ENCODE measurements at regions not wholly inside any gene's neighbourhood (a gene's known extent, or its start where the extent isn't known, plus 50 kb on each side); places are given as distances from the start of the nearest gene placed in this dataset.
A peak's percentile ranks its signal among the peaks of the same experiment; 100 is the strongest.

DNA sequence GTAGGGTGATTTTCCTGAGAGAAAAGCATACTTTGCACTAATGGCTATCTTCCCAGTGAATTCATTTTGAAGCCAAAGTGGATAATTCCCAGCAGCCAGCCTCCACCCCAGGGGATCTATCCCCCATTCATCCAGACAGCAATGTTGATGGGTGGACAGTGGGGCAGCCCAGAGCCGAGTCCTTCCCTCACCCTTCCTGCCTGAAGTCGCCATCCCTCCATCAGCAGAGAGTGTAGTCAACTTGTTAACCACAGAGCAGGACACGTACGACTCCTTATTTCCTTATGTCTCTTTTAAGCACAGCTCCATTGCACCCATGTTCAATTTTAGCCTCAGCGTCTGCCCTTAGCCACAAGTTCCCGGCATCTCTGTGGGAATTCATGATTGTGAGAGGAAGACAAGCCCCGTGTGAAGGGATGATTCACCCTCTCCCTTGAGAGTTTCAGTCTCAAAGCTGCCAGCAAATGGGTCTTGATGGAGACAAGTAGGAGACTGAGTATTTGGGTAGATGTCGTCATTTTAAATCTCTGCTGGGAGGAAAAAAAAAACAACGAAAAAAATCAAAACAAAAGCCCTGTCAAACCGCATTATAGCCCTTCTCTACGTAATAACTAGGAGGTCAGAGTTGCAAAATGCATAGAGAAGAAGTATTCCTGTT lies 58.3 kb upstream of the MEDAG start:
- Mint-ChIP-seq H3K36me3 (no peaks in the 10 kb centered on the region), H3K27ac (peak overlapping the region; percentile 39), H3K9me3 (no peaks in the 10 kb centered on the region), H3K27me3 (peaks cover 9% of the 10 kb centered on the region), H3K4me3 (no peak overlapping the region), H3K4me1 (ENCODE audit: low read depth) (peaks cover 23% of the 10 kb centered on the region)
- peak; percentile 64 for DNase-seq
- intact Hi-C loops (cut with micrococcal nuclease): loop anchor here (1.0 to 2.0 kb wide), 3 partner anchors 15 to 198 kb away; no protein-coding TSS in a partner anchor
- POLR2A ChIA-PET: interaction anchor here (1.6 kb wide), 1 partner anchor 39 kb away, joined by 3 read pairs; no protein-coding TSS in a partner anchor
- CTCF ChIA-PET: interaction anchor here (0.7 to 1.7 kb wide), 3 partner anchors 17 to 352 kb away, joined by 3 to 5 read pairs (median 4); partner anchors contain the start of gene B3GLCT

- Mint-ChIP-seq H3K4me1 (ENCODE audit: low read depth) (peaks cover 23% of the 10 kb centered on the region), H3K4me3 (no peak overlapping the region), H3K27ac (peak overlapping the region; percentile 39), H3K36me3 (no peaks in the 10 kb centered on the region), H3K27me3 (peaks cover 9% of the 10 kb centered on the region), H3K9me3 (no peaks in the 10 kb centered on the region)
- intact Hi-C loops (cut with micrococcal nuclease): loop anchor here (1.0 kb wide), 2 partner anchors 108 to 197 kb away; no protein-coding TSS in a partner anchor
- no peak for DNase-seq
- POLR2A ChIA-PET: no interaction called here
- CTCF ChIA-PET: interaction anchor here (0.7 to 4.2 kb wide), 5 partner anchors 18 to 351 kb away, joined by 3 to 21 read pairs (median 3); partner anchors contain the start of gene B3GLCT
These were observed 57.6 kb upstream of the MEDAG start for GRCh38 chr13:30848332-30849027.

DNA sequence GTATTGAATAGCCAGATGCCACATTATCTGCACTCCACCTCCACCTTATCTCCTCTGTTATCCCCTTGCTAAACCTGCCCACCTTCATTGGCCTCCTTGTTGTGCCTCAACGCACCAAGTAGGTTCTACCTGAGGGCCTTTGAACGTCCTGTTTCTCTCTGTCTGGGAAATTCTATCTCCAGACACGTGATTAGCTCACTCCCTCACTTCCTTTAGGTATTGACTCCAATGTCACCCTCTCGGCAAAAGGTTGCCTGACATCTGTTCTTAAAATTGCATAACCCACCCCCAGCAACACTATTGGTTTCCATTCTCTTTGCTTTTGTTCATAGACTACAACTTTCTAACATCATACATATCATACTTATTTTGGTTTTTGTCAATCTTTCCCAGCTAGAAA lies 56.5 kb upstream of the MEDAG start:
- Mint-ChIP-seq H3K4me1 (ENCODE audit: low read depth) (peaks cover 23% of the 10 kb centered on the region), H3K4me3 (no peak overlapping the region), H3K36me3 (no peaks in the 10 kb centered on the region), H3K9me3 (no peaks in the 10 kb centered on the region), H3K27me3 (peaks cover 9% of the 10 kb centered on the region), H3K27ac (no peak overlapping the region)
- intact Hi-C loops (cut with micrococcal nuclease): no loop called here
- no peak for DNase-seq
- CTCF ChIA-PET: interaction anchor here (1.1 to 4.2 kb wide), 3 partner anchors 17 to 195 kb away, joined by 3 to 21 read pairs (median 3); no protein-coding TSS in a partner anchor
- POLR2A ChIA-PET: no interaction called here

DNA sequence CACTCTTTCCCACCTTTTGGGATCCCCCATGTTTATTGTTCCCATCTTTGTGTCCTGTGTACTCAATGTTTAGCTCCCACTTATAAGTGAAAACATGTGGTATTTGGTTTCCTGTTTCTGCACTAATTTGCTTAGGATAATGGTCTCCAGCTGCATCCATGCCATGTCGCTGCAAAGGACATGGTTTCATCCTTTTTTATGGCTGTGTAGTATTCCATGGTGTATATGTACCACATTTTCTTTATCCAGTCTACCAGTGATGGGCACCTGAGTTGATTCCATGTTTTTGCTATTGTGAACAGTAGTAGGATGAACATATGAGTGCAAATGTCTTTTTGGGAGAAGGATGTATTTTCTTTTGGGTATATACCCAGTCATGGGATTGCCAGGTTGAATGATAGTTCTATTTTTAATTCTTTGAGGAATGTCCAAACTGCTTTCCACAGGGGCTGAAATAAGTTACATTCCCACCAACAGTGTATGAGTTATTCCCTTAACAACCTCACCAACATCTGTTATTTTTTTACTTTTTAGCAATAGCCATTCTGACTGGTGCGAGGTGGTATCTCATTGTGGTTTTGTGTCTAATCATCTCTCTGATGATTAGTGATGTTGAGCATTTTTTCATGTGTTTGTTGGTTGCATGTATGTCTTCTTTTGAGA lies 55.7 kb upstream of the MEDAG start:
- H3K36me3 Mint-ChIP-seq: no peaks in the 10 kb centered on the region
- ChIA-PET POLR2A (no interaction called here), CTCF (interaction anchor here (1.2 to 4.2 kb wide), 2 partner anchors 16 to 195 kb away, joined by 3 to 21 read pairs; no protein-coding TSS in a partner anchor)
- no peak for DNase-seq
- H3K9me3 Mint-ChIP-seq: no peaks in the 10 kb centered on the region
- peaks cover 23% of the 10 kb centered on the region for H3K4me1 Mint-ChIP-seq (ENCODE audit: low read depth)
- H3K4me3 Mint-ChIP-seq: no peak overlapping the region
- intact Hi-C loops (cut with micrococcal nuclease): no loop called here
- H3K27me3 Mint-ChIP-seq: peaks cover 9% of the 10 kb centered on the region
- no peak overlapping the region for H3K27ac Mint-ChIP-seq

- Mint-ChIP-seq H3K27me3 (peaks cover 9% of the 10 kb centered on the region), H3K27ac (no peak overlapping the region), H3K36me3 (no peaks in the 10 kb centered on the region), H3K9me3 (no peaks in the 10 kb centered on the region), H3K4me1 (ENCODE audit: low read depth) (peaks cover 21% of the 10 kb centered on the region), H3K4me3 (no peak overlapping the region)
- intact Hi-C loops (cut with micrococcal nuclease): no loop called here
- POLR2A ChIA-PET: no interaction called here
- CTCF ChIA-PET: interaction anchor here (4.2 kb wide), 1 partner anchor 15 kb away, joined by 21 read pairs; no protein-coding TSS in a partner anchor
- DNase-seq: no peak
These were observed 55.2 kb upstream of the MEDAG start for GRCh38 chr13:30850867-30851211.

DNA sequence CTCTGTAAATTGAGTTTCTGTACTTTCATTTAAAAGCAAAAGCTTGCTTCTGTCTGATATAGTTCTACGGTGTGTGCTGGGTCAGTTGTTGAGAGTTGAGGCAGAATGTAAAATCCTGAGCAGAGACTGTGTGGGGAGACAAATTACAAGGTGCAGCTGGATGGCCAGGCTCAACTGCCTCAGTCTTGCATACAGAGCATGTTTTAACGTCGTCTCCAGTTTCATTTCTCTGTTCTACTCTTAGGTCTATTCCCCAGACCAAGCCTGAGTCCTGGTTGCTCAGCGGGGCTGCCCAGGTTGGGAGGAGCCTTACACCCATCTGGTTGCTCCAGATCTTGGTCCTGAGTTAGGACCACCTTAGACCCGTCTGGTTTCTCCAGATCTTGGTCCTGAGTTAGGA lies 54.4 kb upstream of the MEDAG start:
- no peak for DNase-seq
- ChIA-PET CTCF (interaction anchor here (4.2 kb wide), 1 partner anchor 15 kb away, joined by 21 read pairs; no protein-coding TSS in a partner anchor), POLR2A (no interaction called here)
- intact Hi-C loops (cut with micrococcal nuclease): no loop called here
- Mint-ChIP-seq H3K4me1 (ENCODE audit: low read depth) (peaks cover 17% of the 10 kb centered on the region), H3K4me3 (no peak overlapping the region), H3K36me3 (no peaks in the 10 kb centered on the region), H3K27me3 (peaks cover 9% of the 10 kb centered on the region), H3K9me3 (no peaks in the 10 kb centered on the region), H3K27ac (no peak overlapping the region)

GRCh38 chr13:30855569-30855968 lies 50.5 kb upstream of the MEDAG start:
- no peaks in the 10 kb centered on the region for H3K4me1 Mint-ChIP-seq (ENCODE audit: low read depth)
- no peak for DNase-seq
- peaks cover 5% of the 10 kb centered on the region for H3K27me3 Mint-ChIP-seq
- no peak overlapping the region for H3K27ac Mint-ChIP-seq
- ChIA-PET POLR2A (no interaction called here), CTCF (interaction anchor here (0.5 to 3.8 kb wide), 2 partner anchors 10 to 37 kb away, joined by 5 to 29 read pairs; no protein-coding TSS in a partner anchor)
- H3K9me3 Mint-ChIP-seq: no peaks in the 10 kb centered on the region
- H3K36me3 Mint-ChIP-seq: no peaks in the 10 kb centered on the region
- H3K4me3 Mint-ChIP-seq: no peak overlapping the region
- intact Hi-C loops (cut with micrococcal nuclease): no loop called here

GRCh38 chr13:30856005-30856790 lies 49.9 kb upstream of the MEDAG start:
- POLR2A ChIA-PET: no interaction called here
- H3K36me3 Mint-ChIP-seq: no peaks in the 10 kb centered on the region
- no peak overlapping the region for H3K4me3 Mint-ChIP-seq
- DNase-seq: no peak
- H3K27ac Mint-ChIP-seq: no peak overlapping the region
- no peaks in the 10 kb centered on the region for H3K9me3 Mint-ChIP-seq
- peaks cover 4% of the 10 kb centered on the region for H3K27me3 Mint-ChIP-seq
- no peaks in the 10 kb centered on the region for H3K4me1 Mint-ChIP-seq (ENCODE audit: low read depth)
- intact Hi-C loops (cut with micrococcal nuclease): no loop called here
- CTCF ChIA-PET: interaction anchor here (0.5 to 3.8 kb wide), 3 partner anchors 9 to 188 kb away, joined by 3 to 29 read pairs (median 5); no protein-coding TSS in a partner anchor

Measured in activated CD4-positive, alpha-beta memory T cell treated with anti-CD3 and anti-CD28 coated beads for 36 hours (primary cell).